HepG2 (cell line): ENCODE measurements at regions not wholly inside any gene's neighbourhood (a gene's known extent, or its start where the extent isn't known, plus 50 kb on each side); places are given as distances from the start of the nearest gene placed in this dataset.
"Not testable (repeated sequence)": the region's sequence is repeated elsewhere in the genome, so short reads cannot be mapped to it uniquely, and the experiment has no call there.

Experiments used
- ATAC-seq: fragments of 200-7000 bp; cut with Tn5 transposase; 3 replicates; pipeline ENCODE4 v1.9.1; 2020; ENCODE audit warnings: mild to moderate bottlenecking, moderate library complexity
- BruUV-seq: library from RNA; stranded (reverse); fragments of 400-500 nt; replicated peaks from 2 replicates; lab custom pipeline; 2021; lab: Mats Ljungman, UMichigan
- CTCF ChIA-PET: fragments of 300-600 bp; formaldehyde crosslinking; extraction: SDS; loops from one replicate; lab custom pipeline; 2021; ENCODE audit warnings: low total read pairs, inconsistent platforms, low intra/inter-chr PET ratio; lab: Yijun Ruan, JAX
- POLR2A ChIA-PET: fragments of 350-600 bp; sonication (Branson Sonifier 250); formaldehyde crosslinking; loops from one replicate; lab custom pipeline; 2020; ENCODE audit warnings: antibody characterized with exemption, inconsistent platforms; lab: Yijun Ruan, JAX
- DNase-seq: peaks from one replicate; pipeline ENCODE4 v3.0.0-alpha.2; 2015; ENCODE audit warnings: low spot score
- FAIRE-seq: peaks from 3 replicates; lab custom pipeline; 2011; peaks lifted over from hg19 to GRCh38; lab: Jason Lieb, UNC
- H2AFZ ChIP-seq: one replicate; pipeline ENCODE4 v1.6.1; 2011; ENCODE audit warnings: low read length, inconsistent platforms
- H3K27ac ChIP-seq: fragments of 300-600 bp; 3 replicates; pipeline ENCODE4 v1.8.0; 2011; ENCODE audit warnings: mixed run types, mild to moderate bottlenecking, mixed read lengths, low read length, inconsistent platforms; ENCODE audit not compliant: insufficient read depth; ENCODE audit errors: extremely low read length
- H3K27me3 ChIP-seq, 2 experiments: fragments of 200-600 bp in 1 of 2; 2 replicates in 1 of 2; 3 replicates in 1 of 2; pipeline versions ENCODE4 v1.6.0 to v1.8.0; 2011; ENCODE audit warnings: low read length in 2 of 2, mild to moderate bottlenecking in 2 of 2, moderate library complexity in 2 of 2, inconsistent platforms in 1 of 2; ENCODE audit not compliant: insufficient read depth in 2 of 2, control insufficient read depth in 1 of 2
- H3K36me3 ChIP-seq, 2 experiments: fragments of 200-600 bp in 1 of 2; replicated peaks in 1 of 2; 2 replicates in 1 of 2; 3 replicates in 1 of 2; pipeline versions ENCODE4 v1.5.1 to v1.8.0; 2011; ENCODE audit warnings: low read length in 2 of 2, inconsistent platforms in 1 of 2; ENCODE audit not compliant: insufficient read depth in 2 of 2, control insufficient read depth in 1 of 2
- H3K4me1 ChIP-seq: 2 replicates; pipeline ENCODE4 v1.5.1; 2012; ENCODE audit warnings: low read length, inconsistent platforms; ENCODE audit not compliant: insufficient read depth
- H3K4me2 ChIP-seq: 2 replicates; pipeline ENCODE4 v1.6.0; 2011; ENCODE audit warnings: low read depth, low read length, inconsistent platforms
- H3K4me3 ChIP-seq, 3 experiments: fragments of 200-600 bp in 1 of 3; sonication (generic), shearing (Covaris generic) in 1 of 3; replicated peaks in 1 of 3; 2 replicates each; pipeline ENCODE4 v1.5.1; 2011 to 2016; ENCODE audit warnings: low read length in 3 of 3, inconsistent platforms in 2 of 3, low read depth in 2 of 3, mild to moderate bottlenecking in 2 of 3, control low read depth in 1 of 3, mixed read lengths in 1 of 3; ENCODE audit not compliant: insufficient read depth in 1 of 3
- H3K79me2 ChIP-seq: one replicate; pipeline ENCODE4 v1.6.1; 2011; ENCODE audit warnings: low read length, inconsistent platforms; ENCODE audit not compliant: insufficient read depth
- H3K9ac ChIP-seq: 2 replicates; pipeline ENCODE4 v1.6.0; 2011; ENCODE audit warnings: mild to moderate bottlenecking, low read depth, low read length, inconsistent platforms; ENCODE audit not compliant: insufficient read depth
- H3K9me3 ChIP-seq: 2 replicates; pipeline ENCODE4 v1.5.1; 2012; ENCODE audit warnings: mild to moderate bottlenecking, low read length
- H4K20me1 ChIP-seq: 2 replicates; pipeline ENCODE4 v1.6.0; 2011; ENCODE audit warnings: inconsistent platforms, mild to moderate bottlenecking, low read length, moderate library complexity; ENCODE audit not compliant: insufficient read depth
- BCL3 ChIP-seq: sonication (generic); formaldehyde crosslinking; IDR thresholded peaks from 2 replicates; pipeline ENCODE4 v1.5.1; 2020; ENCODE audit warnings: mild to moderate bottlenecking, missing genetic modification reagents, moderate library complexity
- CCDC6 ChIP-seq: sonication (generic); formaldehyde crosslinking; IDR thresholded peaks from 2 replicates; pipeline ENCODE4 v1.8.1; 2022; ENCODE audit warnings: mild to moderate bottlenecking, missing genetic modification reagents, moderate library complexity
- SIN3B ChIP-seq: fragments of 150-350 bp; IDR thresholded peaks from 2 replicates; pipeline ENCODE4 v1.6.1; 2014; ENCODE audit warnings: low read length
- SPEN ChIP-seq: sonication (generic); formaldehyde crosslinking; IDR thresholded peaks from 2 replicates; pipeline ENCODE4 v1.5.1; 2020; ENCODE audit warnings: low read depth, mild to moderate bottlenecking, missing genetic modification reagents
- TAF15 ChIP-seq: fragments of 200-400 bp; formaldehyde crosslinking; IDR thresholded peaks from one replicate; pipeline ENCODE4 v1.6.1; 2018; ENCODE audit warnings: mild to moderate bottlenecking, low read depth, low read length; ENCODE audit not compliant: poor library complexity, severe bottlenecking
- TCF7 ChIP-seq: sonication (generic); IDR thresholded peaks from 2 replicates; pipeline ENCODE4 v1.6.1; 2016; ENCODE audit warnings: antibody characterized with exemption, low read depth
- TRIM24 ChIP-seq: sonication (generic); formaldehyde crosslinking; IDR thresholded peaks from 2 replicates; pipeline ENCODE4 v1.8.0; 2022; ENCODE audit warnings: mild to moderate bottlenecking, missing genetic modification reagents
- ZBTB3 ChIP-seq: sonication (generic); formaldehyde crosslinking; IDR thresholded peaks from 2 replicates; pipeline ENCODE4 v1.4.0; 2020; ENCODE audit warnings: low read depth, mild to moderate bottlenecking, moderate library complexity, missing genetic modification reagents, borderline replicate concordance
- ZNF737 ChIP-seq: sonication (generic); formaldehyde crosslinking; IDR thresholded peaks from 2 replicates; pipeline ENCODE4 v1.5.0; 2020; ENCODE audit warnings: missing genetic modification reagents, mild to moderate bottlenecking, borderline replicate concordance
- ZNF747 ChIP-seq: sonication (generic); formaldehyde crosslinking; IDR thresholded peaks from 2 replicates; pipeline ENCODE4 v1.8.1; 2023; ENCODE audit warnings: missing genetic modification reagents, mild to moderate bottlenecking, borderline replicate concordance
- ZNF75D ChIP-seq: sonication (generic); formaldehyde crosslinking; IDR thresholded peaks from 2 replicates; pipeline ENCODE4 v1.8.1; 2023; ENCODE audit warnings: missing genetic modification reagents, mild to moderate bottlenecking, borderline replicate concordance
- WGBS: methylation state at CpG from one replicate; pipeline ENCODE4 v1.1.6; 2017; ENCODE audit warnings: low lambda C conversion rate; 5-methylcytosine and 5-hydroxymethylcytosine counted together
- in situ Hi-C: cut with HindIII; loops from 2 replicates; pipeline ENCODE4 v1.10.0; 2017; ENCODE audit warnings: low pct_unique_long_range_greater_than_20kb; ENCODE audit not compliant: extremely low pct_ligation_motif_present
- intact Hi-C: fragments of 100-400 bp; cut with micrococcal nuclease; formaldehyde crosslinking; loops from one replicate; pipeline ENCODE4 v1.10.0; 2022; ENCODE audit not compliant: unreplicated experiment
- TF ChIP-seq, protein P1 (sequence below): sonication (generic); formaldehyde crosslinking; IDR thresholded peaks from 2 replicates; pipeline ENCODE4 v1.9.0; 2021; ENCODE audit warnings: missing genetic modification reagents, borderline replicate concordance

DNA sequence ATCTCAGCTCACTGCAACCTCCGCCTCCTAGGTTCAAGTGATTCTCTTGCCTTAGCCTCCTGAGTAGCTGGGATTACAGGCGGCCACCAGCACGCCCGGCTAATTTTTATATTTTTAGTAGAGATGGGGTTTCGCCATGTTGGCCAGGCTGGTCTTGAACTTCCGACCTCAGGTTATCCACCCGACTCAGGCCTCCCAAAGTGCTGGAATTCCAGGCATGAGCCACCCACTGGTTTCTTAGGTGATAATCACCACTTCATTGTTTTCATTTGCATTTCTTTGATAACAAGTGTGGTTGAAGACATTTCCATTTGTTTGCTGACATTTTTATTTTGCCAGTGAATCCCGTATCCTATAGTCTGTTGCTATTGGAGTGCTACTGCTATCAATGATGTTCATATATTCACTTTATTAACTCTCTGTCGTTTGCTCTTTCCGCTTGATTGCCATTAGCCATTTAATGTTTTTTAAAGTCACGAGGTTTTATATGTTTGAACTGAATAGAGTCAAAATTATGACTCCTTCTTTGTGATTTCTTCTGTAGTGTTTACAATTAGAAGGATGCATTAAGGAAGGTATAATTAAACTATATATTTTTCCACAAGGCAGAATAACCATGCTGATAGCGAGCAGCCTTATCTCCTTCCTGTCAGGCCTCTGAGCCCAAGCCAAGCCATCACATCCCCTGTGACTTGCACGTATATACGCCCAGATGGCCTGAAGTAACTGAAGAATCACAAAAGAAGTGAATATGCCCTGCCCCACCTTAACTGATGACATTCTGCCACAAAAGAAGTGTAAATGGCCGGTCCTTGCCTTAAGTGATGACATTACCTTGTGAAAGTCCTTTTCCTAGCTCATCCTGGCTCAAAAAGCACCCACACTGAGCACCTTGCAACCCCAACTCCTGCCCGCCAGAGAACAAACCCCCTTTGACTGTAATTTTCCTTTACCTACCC, 87.3 kb upstream of the DAPK1 start:
- H3K27ac ChIP-seq, DNase-seq, H3K36me3 ChIP-seq, H3K4me3 ChIP-seq, BruUV-seq, H3K4me2 ChIP-seq, H3K27me3 ChIP-seq, H3K9ac ChIP-seq, CTCF ChIA-PET, ATAC-seq, POLR2A ChIA-PET, H3K9me3 ChIP-seq, H3K79me2 ChIP-seq, H2AFZ ChIP-seq, in situ Hi-C loops, FAIRE-seq, intact Hi-C loops, H4K20me1 ChIP-seq: not testable (repeated sequence)
- H3K4me1 ChIP-seq = peaks cover 19% of the 10 kb centered on the region
- WGBS = 62% methylated on average over 16 of the region's 16 CpGs

GRCh38 chr9:87420884-87421283, 76.8 kb upstream of the DAPK1 start:
- intact Hi-C loops (no loop called here), in situ Hi-C loops (no loop called here)
- no peak overlapping the region for H3K9ac ChIP-seq

More at GRCh38 chr9:87420884-87421283, 76.8 kb upstream of the DAPK1 start:
- no peaks in the 10 kb centered on the region for H3K79me2 ChIP-seq
- no peak overlapping the region for H3K4me3 ChIP-seq
- ATAC-seq = no peak
- no peak for DNase-seq
- TF ChIP-seq BCL3 (CRISPR knock-in tag) = no peak
- TF ChIP-seq CCDC6 (CRISPR knock-in tag) = no peak
- TF ChIP-seq ZBTB3 = no peak
- no peak for TF ChIP-seq SPEN (CRISPR knock-in tag)
- TF ChIP-seq SIN3B = no peak
- no peak for TF ChIP-seq ZNF75D (CRISPR knock-in tag)
- no peak for TF ChIP-seq ZNF747 (CRISPR knock-in tag)
- TF ChIP-seq TRIM24 (CRISPR knock-in tag) = no peak
- TF ChIP-seq TAF15 = no peak
- TF ChIP-seq, protein P1, sequence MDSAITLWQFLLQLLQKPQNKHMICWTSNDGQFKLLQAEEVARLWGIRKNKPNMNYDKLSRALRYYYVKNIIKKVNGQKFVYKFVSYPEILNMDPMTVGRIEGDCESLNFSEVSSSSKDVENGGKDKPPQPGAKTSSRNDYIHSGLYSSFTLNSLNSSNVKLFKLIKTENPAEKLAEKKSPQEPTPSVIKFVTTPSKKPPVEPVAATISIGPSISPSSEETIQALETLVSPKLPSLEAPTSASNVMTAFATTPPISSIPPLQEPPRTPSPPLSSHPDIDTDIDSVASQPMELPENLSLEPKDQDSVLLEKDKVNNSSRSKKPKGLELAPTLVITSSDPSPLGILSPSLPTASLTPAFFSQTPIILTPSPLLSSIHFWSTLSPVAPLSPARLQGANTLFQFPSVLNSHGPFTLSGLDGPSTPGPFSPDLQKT (CRISPR knock-in tag) = no peak
- no peak for TF ChIP-seq TCF7
- TF ChIP-seq ZNF737 (CRISPR knock-in tag) = no peak
- TF ChIP-seq, all 625 proteins: peak for 0
- Histone ChIP-seq H3K36me3 (no peaks in the 10 kb centered on the region), H3K27me3 (0 out of 5 replicates have a peak, but pooled peaks cover 0 to 3% of the 10 kb centered on the region in 2 experiments), H4K20me1 (no peaks in the 10 kb centered on the region), H3K27ac (no peak overlapping the region), H3K4me2 (no peak overlapping the region), H3K4me1 (no peaks in the 10 kb centered on the region), H2AFZ (no peak overlapping the region), H3K9me3 (no peaks in the 10 kb centered on the region)
- ChIA-PET POLR2A (no interaction called here), CTCF (no interaction called here)
- BruUV-seq = no TSS peak
- FAIRE-seq = no peak
- WGBS = 18% methylated on average over 1 of the region's 1 CpG
